H9 (cell line): ENCODE measurements at regions not wholly inside any gene's neighbourhood (a gene's known extent, or its start where the extent isn't known, plus 50 kb on each side); places are given as distances from the start of the nearest gene placed in this dataset.

ENCODE experiments used
- DNase-seq: peaks from one replicate; pipeline ENCODE4 v3.0.0-alpha.2; 2017
- H2AFZ ChIP-seq: one replicate; pipeline ENCODE4 v1.6.1; 2013; ENCODE audit warnings: mild to moderate bottlenecking, low read length, control low read depth, moderate library complexity
- H2AK5ac ChIP-seq: 2 replicates; pipeline ENCODE4 v1.6.1; 2013; ENCODE audit warnings: low read length, control low read depth, mixed read lengths; ENCODE audit not compliant: insufficient read length
- H2BK120ac ChIP-seq: one replicate; pipeline ENCODE4 v1.6.1; 2013; ENCODE audit warnings: low read depth, mild to moderate bottlenecking, low read length, control low read depth, inconsistent platforms; ENCODE audit not compliant: poor library complexity, severe bottlenecking
- H2BK12ac ChIP-seq: 2 replicates; pipeline ENCODE4 v1.6.1; 2013; ENCODE audit warnings: low read length, control low read depth, mixed read lengths, low read depth; ENCODE audit not compliant: insufficient read length
- H2BK15ac ChIP-seq: 2 replicates; pipeline ENCODE4 v1.6.1; 2013; ENCODE audit warnings: low read depth, low read length, control low read depth
- H2BK20ac ChIP-seq: one replicate; pipeline ENCODE4 v1.6.1; 2013; ENCODE audit warnings: low read depth, mild to moderate bottlenecking, low read length, control low read depth, inconsistent platforms; ENCODE audit not compliant: poor library complexity, severe bottlenecking
- H2BK5ac ChIP-seq: 2 replicates; pipeline ENCODE4 v1.6.1; 2013; ENCODE audit warnings: low read length, control low read depth, mixed read lengths; ENCODE audit not compliant: insufficient read length
- H3K14ac ChIP-seq: 2 replicates; pipeline ENCODE4 v1.6.1; 2013; ENCODE audit warnings: low read length, control low read depth; ENCODE audit not compliant: insufficient read depth
- H3K18ac ChIP-seq: 2 replicates; pipeline ENCODE4 v1.6.1; 2013; ENCODE audit warnings: low read depth, mild to moderate bottlenecking, mixed read lengths, low read length, control low read depth; ENCODE audit not compliant: insufficient read length
- H3K23ac ChIP-seq: 2 replicates; pipeline ENCODE4 v1.6.1; 2013; ENCODE audit warnings: low read length, control low read depth, mixed read lengths, low read depth; ENCODE audit not compliant: insufficient read length
- H3K23me2 ChIP-seq: 2 replicates; pipeline ENCODE4 v1.6.1; 2013; ENCODE audit warnings: low read depth, mild to moderate bottlenecking, mixed read lengths, low read length, control low read depth; ENCODE audit not compliant: insufficient read length, poor library complexity, severe bottlenecking
- H3K27ac ChIP-seq: 2 replicates; pipeline ENCODE4 v1.5.1; 2013; ENCODE audit warnings: low read length, control low read depth, mixed read lengths, low read depth; ENCODE audit not compliant: insufficient read length
- H3K27me3 ChIP-seq: 2 replicates; pipeline ENCODE4 v1.6.1; 2013; ENCODE audit warnings: low read length, control low read depth, inconsistent platforms; ENCODE audit not compliant: insufficient read depth
- H3K4ac ChIP-seq: 2 replicates; pipeline ENCODE4 v1.6.1; 2013; ENCODE audit warnings: low read depth, mild to moderate bottlenecking, control low read depth, inconsistent platforms, low read length, moderate library complexity
- H3K4me1 ChIP-seq: 2 replicates; pipeline ENCODE4 v1.6.1; 2013; ENCODE audit warnings: low read length, control low read depth, inconsistent platforms; ENCODE audit not compliant: insufficient read depth
- H3K4me2 ChIP-seq: 2 replicates; pipeline ENCODE4 v1.6.1; 2013; ENCODE audit warnings: low read length, control low read depth, mixed read lengths; ENCODE audit not compliant: insufficient read length, insufficient read depth
- H3K56ac ChIP-seq: 2 replicates; pipeline ENCODE4 v1.6.1; 2013; ENCODE audit warnings: low read depth, mild to moderate bottlenecking, mixed read lengths, low read length, control low read depth; ENCODE audit not compliant: insufficient read length
- H3K79me1 ChIP-seq: 2 replicates; pipeline ENCODE4 v1.6.1; 2013; ENCODE audit warnings: low read depth, mild to moderate bottlenecking, moderate library complexity, low read length, control low read depth, inconsistent platforms; ENCODE audit not compliant: insufficient read depth, poor library complexity, severe bottlenecking
- H3K79me2 ChIP-seq: 2 replicates; pipeline ENCODE4 v1.6.1; 2013; ENCODE audit warnings: low read length, control low read depth, inconsistent platforms; ENCODE audit not compliant: insufficient read depth
- H3K9ac ChIP-seq: 2 replicates; pipeline ENCODE4 v1.6.1; 2013; ENCODE audit warnings: low read length, control low read depth, mixed read lengths; ENCODE audit not compliant: insufficient read length; ENCODE audit errors: extremely low read depth
- H3K9me3 ChIP-seq: one replicate; pipeline ENCODE4 v1.6.1; 2013; ENCODE audit warnings: low read depth, low read length, inconsistent platforms; ENCODE audit not compliant: control insufficient read depth
- H3T11ph ChIP-seq: one replicate; pipeline ENCODE4 v1.6.1; 2013; ENCODE audit warnings: mild to moderate bottlenecking, low read length, control low read depth, inconsistent platforms
- H4K20me1 ChIP-seq: one replicate; pipeline ENCODE4 v1.6.1; 2013; ENCODE audit not compliant: control insufficient read depth, insufficient read length, insufficient read depth
- H4K5ac ChIP-seq: 2 replicates; pipeline ENCODE4 v1.6.1; 2013; ENCODE audit warnings: low read depth, mild to moderate bottlenecking, mixed read lengths, low read length, control low read depth; ENCODE audit not compliant: insufficient read length
- H4K8ac ChIP-seq: replicated peaks from 2 replicates; pipeline ENCODE4 v1.6.1; 2013; ENCODE audit warnings: low read length, control low read depth, mixed read lengths, low read depth; ENCODE audit not compliant: insufficient read length
- H4K91ac ChIP-seq: 2 replicates; pipeline ENCODE4 v1.6.1; 2013; ENCODE audit warnings: low read depth, mild to moderate bottlenecking, moderate library complexity, mixed read lengths, low read length, control low read depth; ENCODE audit not compliant: insufficient read length
- H3K27ac Mint-ChIP-seq, 3 experiments: 2 replicates in 2 of 3; 3 replicates in 1 of 3; pipeline ENCODE4 v1.8.0; 2020 to 2021; ENCODE audit warnings: mixed read lengths in 3 of 3, mild to moderate bottlenecking in 1 of 3, moderate library complexity in 1 of 3
- H3K27me3 Mint-ChIP-seq: 2 replicates; pipeline ENCODE4 v1.8.0; 2021; ENCODE audit warnings: low read depth, mild to moderate bottlenecking, moderate library complexity, mixed read lengths
- H3K36me3 Mint-ChIP-seq, 3 experiments: 2 replicates in 2 of 3; 3 replicates in 1 of 3; pipeline ENCODE4 v1.8.0; 2020 to 2021; ENCODE audit warnings: low read depth in 3 of 3, mixed read lengths in 3 of 3; ENCODE audit not compliant: insufficient read depth in 1 of 3
- H3K4me1 Mint-ChIP-seq, 2 experiments: 2 replicates each; pipeline ENCODE4 v1.8.0; 2020; ENCODE audit warnings: mixed read lengths in 2 of 2
- H3K4me3 Mint-ChIP-seq, 2 experiments: 2 replicates in 1 of 2; 3 replicates in 1 of 2; pipeline ENCODE4 v1.8.0; 2020 to 2021; ENCODE audit warnings: mild to moderate bottlenecking in 2 of 2, mixed read lengths in 2 of 2, moderate library complexity in 1 of 2
- H3K9me3 Mint-ChIP-seq, 2 experiments: 2 replicates in 1 of 2; 3 replicates in 1 of 2; pipeline ENCODE4 v1.8.0; 2020; ENCODE audit warnings: mild to moderate bottlenecking in 2 of 2, mixed read lengths in 2 of 2, moderate library complexity in 1 of 2
- CTCF ChIP-seq: fragments of 200-600 bp; sonication (generic); conservative IDR thresholded peaks from 3 replicates; pipeline ENCODE4 v1.8.0; 2021; ENCODE audit warnings: antibody characterized with exemption, mild to moderate bottlenecking
- WGBS: extraction: QIAGEN DNeasy Blood & Tissue Kit; methylation state at CpG from one replicate; pipeline ENCODE4 v1.1.7; 2013; ENCODE audit warnings: missing lambda C conversion rate, low lambda C conversion rate, mixed read lengths; ENCODE audit not compliant: insufficient read length; ENCODE audit errors: extremely low coverage; 5-methylcytosine and 5-hydroxymethylcytosine counted together

- Histone ChIP-seq H3K18ac (no peak overlapping the region), H3K9ac (no peak overlapping the region), H4K91ac (no peak overlapping the region), H2BK120ac (no peak overlapping the region), H3K79me2 (no peaks in the 10 kb centered on the region), H3K4me2 (no peak overlapping the region), H3K27ac (no peak overlapping the region), H3K23me2 (no peaks in the 10 kb centered on the region), H3K9me3 (no peaks in the 10 kb centered on the region), H3K4me1 (no peaks in the 10 kb centered on the region), H2BK5ac (no peak overlapping the region), H3K79me1 (no peaks in the 10 kb centered on the region), H3K56ac (no peak overlapping the region), H3T11ph (no peak overlapping the region), H2BK12ac (no peak overlapping the region), H3K14ac (no peak overlapping the region), H4K20me1 (no peaks in the 10 kb centered on the region), H4K5ac (no peak overlapping the region), H3K27me3 (no peaks in the 10 kb centered on the region), H3K4ac (no peak overlapping the region), H4K8ac (no peak overlapping the region), H3K23ac (no peak overlapping the region), H2AFZ (no peak overlapping the region), H2BK20ac (no peak overlapping the region), H2BK15ac (no peak overlapping the region), H2AK5ac (no peak overlapping the region)
- H3K27me3 Mint-ChIP-seq, result no peaks in the 10 kb centered on the region
- no peak for DNase-seq
- H3K4me1 Mint-ChIP-seq, result no peaks in the 10 kb centered on the region
- TF ChIP-seq CTCF, result no peak
- H3K9me3 Mint-ChIP-seq, result no peaks in the 10 kb centered on the region
- H3K4me3 Mint-ChIP-seq, result no peak overlapping the region
- no peak overlapping the region for H3K27ac Mint-ChIP-seq
- no CpG with 5 or more reads among the region's 2 CpGs for whole genome bisulfite sequencing
- H3K36me3 Mint-ChIP-seq, result no peaks in the 10 kb centered on the region
These were observed 190.1 kb downstream of the LMO4 start for GRCh38 chr1:87518794-87519193.
